ENCODE measurements at regions not wholly inside any gene's neighbourhood (a gene's known extent, or its start where the extent isn't known, plus 50 kb on each side); places are given as distances from the start of the nearest gene placed in this dataset.

- DNase-seq (ENCODE audit: low read depth), result no peak
Observed at GRCh38 chr17:73980517-73980916, 223.0 kb upstream of the RPL38 start.

GRCh38 chr17:73982871-73983270, 220.6 kb upstream of the RPL38 start:
- DNase-seq (ENCODE audit: low read depth), result no peak

- no peak for DNase-seq (ENCODE audit: low read depth)
Observed at GRCh38 chr17:73983621-73984400, 219.7 kb upstream of the RPL38 start.

GRCh38 chr17:73984941-73985340, 218.5 kb upstream of the RPL38 start:
- DNase-seq (ENCODE audit: low read depth), result no peak

- no peak for DNase-seq (ENCODE audit: low read depth)
Observed at GRCh38 chr17:73985466-73986015, 217.9 kb upstream of the RPL38 start.

GRCh38 chr17:73986641-73987177, 216.8 kb upstream of the RPL38 start:
- DNase-seq (ENCODE audit: low read depth), result no peak

GRCh38 chr17:73987395-73987794, 216.1 kb upstream of the RPL38 start:
- no peak for DNase-seq (ENCODE audit: low read depth)

- DNase-seq (ENCODE audit: low read depth), result no peak
Observed at GRCh38 chr17:73987845-73988509, 215.5 kb upstream of the RPL38 start.

GRCh38 chr17:73989671-73990070, 213.8 kb upstream of the RPL38 start:
- DNase-seq (ENCODE audit: low read depth), result no peak

GRCh38 chr17:73990290-73990689, 213.2 kb upstream of the RPL38 start:
- no peak for DNase-seq (ENCODE audit: low read depth)

- no peak for DNase-seq (ENCODE audit: low read depth)
Observed at GRCh38 chr17:73991260-73991659, 212.2 kb upstream of the RPL38 start.

GRCh38 chr17:73994946-73995345, 208.5 kb upstream of the RPL38 start:
- no peak for DNase-seq (ENCODE audit: low read depth)

- no peak for DNase-seq (ENCODE audit: low read depth)
Observed at GRCh38 chr17:73997059-73997458, 206.4 kb upstream of the RPL38 start.

- no peak for DNase-seq (ENCODE audit: low read depth)
Observed at GRCh38 chr17:73998249-73998648, 205.2 kb upstream of the RPL38 start.

GRCh38 chr17:73998653-73999645, 204.5 kb upstream of the RPL38 start:
- DNase-seq (ENCODE audit: low read depth), result no peak

- no peak for DNase-seq (ENCODE audit: low read depth)
Observed at GRCh38 chr17:74001145-74001544, 202.3 kb upstream of the RPL38 start.

GRCh38 chr17:74002241-74002640, 201.2 kb upstream of the RPL38 start:
- no peak for DNase-seq (ENCODE audit: low read depth)

- DNase-seq (ENCODE audit: low read depth), result no peak
Observed at GRCh38 chr17:74004056-74004455, 199.4 kb upstream of the RPL38 start.

- DNase-seq (ENCODE audit: low read depth), result no peak
Observed at GRCh38 chr17:74005790-74006189, 197.7 kb upstream of the RPL38 start.

GRCh38 chr17:74006371-74006770, 197.1 kb upstream of the RPL38 start:
- no peak for DNase-seq (ENCODE audit: low read depth)

- DNase-seq (ENCODE audit: low read depth), result no peak
Observed at GRCh38 chr17:74008196-74008595, 195.3 kb upstream of the RPL38 start.
